GM12891 (cell line): ENCODE measurements at regions not wholly inside any gene's neighbourhood (a gene's known extent, or its start where the extent isn't known, plus 50 kb on each side); places are given as distances from the start of the nearest gene placed in this dataset.

Experiments
- PAX5 ChIP-seq: IDR thresholded peaks from 2 replicates; pipeline ENCODE4 v1.6.1; 2011; ENCODE audit warnings: low read length, moderate library complexity, mild to moderate bottlenecking; ENCODE audit not compliant: insufficient read depth, severe bottlenecking
- POLR2A ChIP-seq: IDR thresholded peaks from 2 replicates; pipeline ENCODE4 v1.6.1; 2011; ENCODE audit warnings: low read depth, low read length, control low read depth
- POLR2AphosphoS5 ChIP-seq: IDR thresholded peaks from 2 replicates; pipeline ENCODE4 v1.6.1; 2011; ENCODE audit warnings: low read depth, low read length, control low read depth
- SPI1 ChIP-seq: IDR thresholded peaks from 2 replicates; pipeline ENCODE4 v1.6.1; 2011; ENCODE audit warnings: low read depth, low read length, control low read depth
- TAF1 ChIP-seq: IDR thresholded peaks from 2 replicates; pipeline ENCODE4 v1.6.1; 2011; ENCODE audit warnings: low read depth, low read length, control low read depth

DNA sequence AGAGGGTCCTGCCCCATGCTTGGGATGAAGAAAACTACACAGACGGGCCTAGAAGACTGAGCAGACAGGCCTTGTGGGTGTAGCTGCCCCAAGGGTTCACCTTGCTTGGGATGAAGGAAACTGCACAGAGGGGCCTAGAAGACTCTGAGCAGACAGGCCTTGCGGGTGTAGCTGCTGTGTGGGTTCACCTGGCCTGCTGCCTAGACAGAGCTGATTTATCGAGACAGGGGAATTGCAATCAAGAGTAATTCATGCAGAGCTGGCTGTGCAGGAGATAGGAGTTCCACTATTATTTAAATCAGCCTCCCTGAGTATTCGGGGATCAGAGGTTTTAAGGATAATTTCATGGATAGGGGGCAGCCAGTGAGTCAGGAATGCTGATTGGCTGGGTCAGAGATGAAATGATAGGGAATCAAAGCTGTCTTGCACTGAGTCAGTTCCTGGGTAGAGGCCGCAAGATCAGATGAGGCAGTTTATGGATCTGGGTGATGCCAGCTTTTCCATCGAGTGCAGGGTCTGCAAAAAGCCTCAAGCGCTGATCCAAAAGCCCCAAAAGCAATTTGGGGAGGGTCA lies 341.4 kb downstream of the GALR1 start:
- TF ChIP-seq POLR2A (no peak), POLR2AphosphoS5 (no peak), PAX5 (no peak), TAF1 (no peak), SPI1 (no peak)
